Activated T-cell treated with anti-CD3 and anti-CD28 coated beads for 4 hours (primary cell): ENCODE measurements at regions not wholly inside any gene's neighbourhood (a gene's known extent, or its start where the extent isn't known, plus 50 kb on each side); places are given as distances from the start of the nearest gene placed in this dataset.

Experiments
- DNase-seq: peaks from one replicate; pipeline ENCODE4 v3.0.0-alpha.2; 2020

- no peak for DNase-seq
These were observed 58.8 kb upstream of the HDAC4 start for GRCh38 chr2:239459606-239460005.

- no peak for DNase-seq
These were observed 58.2 kb upstream of the HDAC4 start for GRCh38 chr2:239459056-239459455.

GRCh38 chr2:239457586-239458445 is 57.0 kb upstream of the HDAC4 start:
- DNase-seq = no peak

- no peak for DNase-seq
These were observed 56.1 kb upstream of the HDAC4 start for GRCh38 chr2:239456940-239457339.

GRCh38 chr2:239455436-239456203 is 54.8 kb upstream of the HDAC4 start:
- no peak for DNase-seq

GRCh38 chr2:239454507-239454906 is 53.7 kb upstream of the HDAC4 start:
- DNase-seq = no peak
